GM12892 (cell line): ENCODE measurements at regions not wholly inside any gene's neighbourhood (a gene's known extent, or its start where the extent isn't known, plus 50 kb on each side); places are given as distances from the start of the nearest gene placed in this dataset.

Source experiments
- POLR2A ChIP-seq: IDR thresholded peaks from 2 replicates; pipeline ENCODE4 v1.6.1; 2011; ENCODE audit warnings: low read depth, low read length, control low read depth
- POLR2AphosphoS5 ChIP-seq: IDR thresholded peaks from 2 replicates; pipeline ENCODE4 v1.6.1; 2011; ENCODE audit warnings: low read depth, low read length, control low read depth
- TAF1 ChIP-seq: IDR thresholded peaks from 2 replicates; pipeline ENCODE4 v1.6.1; 2011; ENCODE audit warnings: low read depth, mild to moderate bottlenecking, control low read depth, low read length, borderline replicate concordance

DNA sequence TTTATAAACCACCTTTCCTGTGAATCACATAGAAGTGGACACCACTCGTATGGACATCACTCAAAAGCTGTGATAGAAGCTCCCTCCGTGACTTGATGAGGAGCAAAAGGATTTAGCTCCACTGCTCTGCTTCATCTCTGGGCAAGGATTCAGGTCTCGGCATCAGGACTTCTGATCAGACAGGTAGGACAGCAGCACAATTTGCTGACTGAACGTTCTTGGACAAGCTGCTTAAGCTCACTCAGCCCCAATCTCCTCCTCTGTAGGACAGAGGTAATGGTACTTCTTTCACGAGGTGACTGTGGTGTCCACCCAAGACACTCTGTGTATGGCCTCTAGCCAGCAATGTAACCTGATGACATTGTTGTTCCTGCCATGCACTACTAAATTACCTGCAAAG lies 122.6 kb upstream of the AJAP1 start:
- TF ChIP-seq POLR2AphosphoS5 (no peak), POLR2A (no peak), TAF1 (no peak)
